HEK293 (cell line): ENCODE measurements at regions not wholly inside any gene's neighbourhood (a gene's known extent, or its start where the extent isn't known, plus 50 kb on each side); places are given as distances from the start of the nearest gene placed in this dataset.

Source experiments
- CTCF ChIA-PET: fragments of 350-600 bp; formaldehyde crosslinking; extraction: SDS; loops from one replicate; lab custom pipeline; 2021; ENCODE audit warnings: antibody characterized with exemption; lab: Yijun Ruan, JAX
- POLR2A ChIA-PET: fragments of 300-600 bp; formaldehyde crosslinking; extraction: SDS; loops from one replicate; lab custom pipeline; 2020; ENCODE audit warnings: antibody characterized with exemption, inconsistent platforms; lab: Yijun Ruan, JAX
- H3K27ac ChIP-seq: fragments of 200-500 bp; sonication (Bioruptor generic); 2 replicates; pipeline ENCODE4 v1.5.1; 2014; ENCODE audit warnings: low read depth, low read length, control low read depth, inconsistent platforms; ENCODE audit errors: extremely low read depth
- H3K36me3 ChIP-seq, 2 experiments: fragments of 200-500 bp in 1 of 2; sonication (Bioruptor generic) in 1 of 2; 1 replicate in 1 of 2; 2 replicates in 1 of 2; pipeline ENCODE4 v1.5.1; 2014 to 2017; ENCODE audit warnings: inconsistent platforms in 2 of 2, low read length in 2 of 2; ENCODE audit not compliant: control insufficient read depth in 2 of 2, insufficient read depth in 1 of 2
- H3K4me1 ChIP-seq: fragments of 200-500 bp; sonication (Bioruptor generic); 2 replicates; pipeline ENCODE4 v1.5.1; 2014; ENCODE audit warnings: mild to moderate bottlenecking, low read length, inconsistent platforms; ENCODE audit not compliant: control insufficient read depth, insufficient read depth
- H3K4me3 ChIP-seq: 2 replicates; pipeline ENCODE4 v1.5.1; 2011; ENCODE audit warnings: low read depth, mild to moderate bottlenecking, control low read depth, low read length, moderate library complexity
- H3K9me3 ChIP-seq: fragments of 200-500 bp; sonication (Bioruptor generic); 2 replicates; pipeline ENCODE4 v1.5.1; 2014; ENCODE audit warnings: low read depth, low read length, inconsistent platforms; ENCODE audit not compliant: control insufficient read depth, insufficient read depth
- FEZF1 ChIP-seq: fragments of 450-650 bp; formaldehyde crosslinking; IDR thresholded peaks from 2 replicates; pipeline ENCODE4 v1.5.1; 2016; ENCODE audit warnings: missing biosample characterization, missing genetic modification characterization
- KLF10 ChIP-seq: fragments of 450-650 bp; IDR thresholded peaks from 2 replicates; pipeline ENCODE4 v1.5.1; 2018; ENCODE audit warnings: missing biosample characterization, mild to moderate bottlenecking, missing genetic modification characterization
- PBX3 ChIP-seq: sonication (generic); formaldehyde crosslinking; IDR thresholded peaks from 2 replicates; pipeline ENCODE4 v1.8.1; 2022; ENCODE audit warnings: mild to moderate bottlenecking, moderate library complexity, missing genetic modification reagents
- PRDM1 ChIP-seq: fragments of 450-650 bp; formaldehyde crosslinking; IDR thresholded peaks from 2 replicates; pipeline ENCODE4; 2016; ENCODE audit warnings: missing biosample characterization, missing genetic modification characterization
- SCRT1 ChIP-seq: fragments of 450-650 bp; formaldehyde crosslinking; IDR thresholded peaks from 2 replicates; pipeline ENCODE4 v1.5.1; 2016; ENCODE audit warnings: missing biosample characterization, missing genetic modification characterization, borderline replicate concordance
- SP3 ChIP-seq: fragments of 450-650 bp; formaldehyde crosslinking; IDR thresholded peaks from 2 replicates; pipeline ENCODE4 v1.5.1; 2016; ENCODE audit warnings: missing biosample characterization, missing genetic modification characterization
- YY2 ChIP-seq: fragments of 450-650 bp; formaldehyde crosslinking; IDR thresholded peaks from 2 replicates; pipeline ENCODE4 v1.5.1; 2016; ENCODE audit warnings: missing biosample characterization, missing genetic modification characterization
- ZBTB20 ChIP-seq: fragments of 450-650 bp; formaldehyde crosslinking; IDR thresholded peaks from 2 replicates; pipeline ENCODE4 v1.5.1; 2016; ENCODE audit warnings: missing biosample characterization, missing genetic modification characterization
- ZNF174 ChIP-seq: fragments of 450-650 bp; formaldehyde crosslinking; IDR thresholded peaks from 2 replicates; pipeline ENCODE4 v1.5.0; 2017; ENCODE audit warnings: missing biosample characterization, mild to moderate bottlenecking, missing genetic modification characterization
- ZNF175 ChIP-seq: fragments of 450-650 bp; formaldehyde crosslinking; IDR thresholded peaks from 2 replicates; pipeline ENCODE4 v1.5.1; 2016; ENCODE audit warnings: missing biosample characterization, missing genetic modification characterization
- ZNF18 ChIP-seq: fragments of 450-650 bp; formaldehyde crosslinking; IDR thresholded peaks from 2 replicates; pipeline ENCODE4 v1.5.1; 2016; ENCODE audit warnings: missing biosample characterization, missing genetic modification characterization
- ZNF223 ChIP-seq: fragments of 450-650 bp; formaldehyde crosslinking; IDR thresholded peaks from 2 replicates; pipeline ENCODE4 v1.5.1; 2016; ENCODE audit warnings: missing biosample characterization, missing genetic modification characterization
- ZNF518A ChIP-seq: fragments of 450-650 bp; formaldehyde crosslinking; conservative IDR thresholded peaks from 2 replicates; pipeline ENCODE4 v1.5.1; 2016; ENCODE audit warnings: low read depth, missing biosample characterization, missing genetic modification characterization
- ZNF596 ChIP-seq: fragments of 450-650 bp; IDR thresholded peaks from 2 replicates; pipeline ENCODE4 v1.5.0; 2018; ENCODE audit warnings: missing biosample characterization, mild to moderate bottlenecking, missing genetic modification characterization, moderate library complexity
- ZNF624 ChIP-seq: fragments of 450-650 bp; formaldehyde crosslinking; IDR thresholded peaks from 2 replicates; pipeline ENCODE4 v1.5.1; 2017; ENCODE audit warnings: missing biosample characterization, missing genetic modification characterization
- ZNF777 ChIP-seq: fragments of 450-650 bp; formaldehyde crosslinking; IDR thresholded peaks from 2 replicates; pipeline ENCODE4 v1.5.1; 2017; ENCODE audit warnings: missing biosample characterization, missing genetic modification characterization, borderline replicate concordance

- no peak for TF ChIP-seq PBX3 (CRISPR knock-in tag)
- TF ChIP-seq SP3 = no peak
- TF ChIP-seq SCRT1 = no peak
- no peak for TF ChIP-seq ZNF596 (tag by site-specific recombination)
- TF ChIP-seq ZNF174 (tag by site-specific recombination) = no peak
- no peak for TF ChIP-seq FEZF1 (tag by site-specific recombination)
- TF ChIP-seq ZNF777 = no peak
- no peak for TF ChIP-seq ZNF223 (tag by site-specific recombination)
- no peak for TF ChIP-seq ZNF175 (tag by site-specific recombination)
- TF ChIP-seq PRDM1 (tag by site-specific recombination) = no peak
- TF ChIP-seq ZNF518A = no peak
- no peak for TF ChIP-seq ZBTB20
Observed at GRCh38 chr17:72423286-72423589, 302.4 kb downstream of the SOX9 start (continued).

- Histone ChIP-seq H3K4me1 (peaks cover 19% of the 10 kb centered on the region; the same call in 1 of the 2 replicates), H3K4me3 (no peak overlapping the region), H3K36me3 (no peaks in the 10 kb centered on the region), H3K27ac (no peak overlapping the region), H3K9me3 (no peaks in the 10 kb centered on the region; the same call in 1 of the 2 replicates)
- POLR2A ChIA-PET = interaction anchor here (0.6 to 1.8 kb wide), 2 partner anchors 17 to 303 kb away, joined by 4 to 7 read pairs; partner anchors contain the start of gene SOX9
- TF ChIP-seq YY2 (tag by site-specific recombination) = no peak
- TF ChIP-seq ZNF624 (tag by site-specific recombination) = no peak
- CTCF ChIA-PET = interaction anchor here (1.0 to 1.2 kb wide), 2 partner anchors 13 to 71 kb away, joined by 3 to 4 read pairs; no protein-coding TSS in a partner anchor
Observed at GRCh38 chr17:72423718-72424117, 302.9 kb downstream of the SOX9 start.

- POLR2A ChIA-PET = no interaction called here
Observed at GRCh38 chr17:72424505-72425117, 303.8 kb downstream of the SOX9 start.

More at GRCh38 chr17:72424505-72425117, 303.8 kb downstream of the SOX9 start:
- Histone ChIP-seq H3K9me3 (no peaks in the 10 kb centered on the region; the same call in 1 of the 2 replicates), H3K27ac (no peak overlapping the region), H3K4me1 (peaks cover 19% of the 10 kb centered on the region; the same call in 1 of the 2 replicates), H3K4me3 (no peak overlapping the region), H3K36me3 (no peaks in the 10 kb centered on the region)
- TF ChIP-seq ZNF18 (tag by site-specific recombination) (no peak), KLF10 (tag by site-specific recombination) (no peak)
- CTCF ChIA-PET = interaction anchor here (0.7 kb wide), 1 partner anchor 181 kb away, joined by 3 read pairs; no protein-coding TSS in a partner anchor
